Activated naive CD8-positive, alpha-beta T cell treated with anti-CD3 and anti-CD28 coated beads for 36 hours (primary cell): ENCODE measurements at regions not wholly inside any gene's neighbourhood (a gene's known extent, or its start where the extent isn't known, plus 50 kb on each side); places are given as distances from the start of the nearest gene placed in this dataset.

Experiments used
- DNase-seq: peaks from one replicate; pipeline ENCODE4 v3.0.0; 2021
- H3K27ac Mint-ChIP-seq: one replicate; pipeline ENCODE4 v1.8.0; 2022; ENCODE audit warnings: mild to moderate bottlenecking, moderate library complexity, mixed read lengths
- H3K27me3 Mint-ChIP-seq: one replicate; pipeline ENCODE4 v1.8.0; 2022; ENCODE audit warnings: mild to moderate bottlenecking, mixed read lengths
- H3K36me3 Mint-ChIP-seq: one replicate; pipeline ENCODE4 v1.8.0; 2021; ENCODE audit warnings: mild to moderate bottlenecking, mixed read lengths
- H3K4me1 Mint-ChIP-seq: one replicate; pipeline ENCODE4 v1.8.0; 2021; ENCODE audit warnings: mixed read lengths
- H3K4me3 Mint-ChIP-seq: one replicate; pipeline ENCODE4 v1.8.0; 2022; ENCODE audit warnings: mild to moderate bottlenecking, moderate library complexity, mixed read lengths
- H3K9me3 Mint-ChIP-seq: one replicate; pipeline ENCODE4 v1.8.0; 2022; ENCODE audit warnings: mixed read lengths

- Mint-ChIP-seq H3K36me3 (no peaks in the 10 kb centered on the region), H3K4me1 (peaks cover 1% of the 10 kb centered on the region), H3K9me3 (no peaks in the 10 kb centered on the region), H3K27me3 (no peaks in the 10 kb centered on the region), H3K4me3 (no peak overlapping the region), H3K27ac (no peak overlapping the region)
- DNase-seq, result no peak
Observed at GRCh38 chr2:238594796-238595749, 168.3 kb downstream of the ASB1 start.

- no peak for DNase-seq
- Mint-ChIP-seq H3K27me3 (no peaks in the 10 kb centered on the region), H3K9me3 (no peaks in the 10 kb centered on the region), H3K4me3 (no peak overlapping the region), H3K4me1 (peaks cover 1% of the 10 kb centered on the region), H3K36me3 (no peaks in the 10 kb centered on the region), H3K27ac (no peak overlapping the region)
Observed at GRCh38 chr2:238595750-238596570, 169.2 kb downstream of the ASB1 start.

- Mint-ChIP-seq H3K4me1 (peaks cover 1% of the 10 kb centered on the region), H3K27ac (no peak overlapping the region), H3K4me3 (no peak overlapping the region), H3K36me3 (no peaks in the 10 kb centered on the region), H3K9me3 (no peaks in the 10 kb centered on the region), H3K27me3 (no peaks in the 10 kb centered on the region)
- no peak for DNase-seq
Observed at GRCh38 chr2:238596571-238597551, 170.1 kb downstream of the ASB1 start.

- no peaks in the 10 kb centered on the region for H3K27me3 Mint-ChIP-seq
- H3K4me1 Mint-ChIP-seq, result peaks cover 1% of the 10 kb centered on the region
- no peaks in the 10 kb centered on the region for H3K36me3 Mint-ChIP-seq
- no peak for DNase-seq
- H3K4me3 Mint-ChIP-seq, result no peak overlapping the region
- H3K27ac Mint-ChIP-seq, result no peak overlapping the region
- H3K9me3 Mint-ChIP-seq, result no peaks in the 10 kb centered on the region
Observed at GRCh38 chr2:238597638-238598528, 171.2 kb downstream of the ASB1 start.

GRCh38 chr2:238598802-238599530 is 172.2 kb downstream of the ASB1 start:
- Mint-ChIP-seq H3K4me1 (peaks cover 1% of the 10 kb centered on the region), H3K27ac (no peak overlapping the region), H3K36me3 (peaks cover 4% of the 10 kb centered on the region), H3K9me3 (peaks cover 7% of the 10 kb centered on the region), H3K27me3 (peaks cover 4% of the 10 kb centered on the region), H3K4me3 (no peak overlapping the region)
- DNase-seq, result no peak

GRCh38 chr2:238599549-238600505 is 173.1 kb downstream of the ASB1 start:
- Mint-ChIP-seq H3K27me3 (peaks cover 4% of the 10 kb centered on the region), H3K9me3 (peaks cover 7% of the 10 kb centered on the region), H3K36me3 (peaks cover 4% of the 10 kb centered on the region), H3K4me1 (peaks cover 1% of the 10 kb centered on the region), H3K27ac (no peak overlapping the region), H3K4me3 (no peak overlapping the region)
- no peak for DNase-seq

- Mint-ChIP-seq H3K27me3 (peaks cover 4% of the 10 kb centered on the region), H3K9me3 (peaks cover 7% of the 10 kb centered on the region), H3K27ac (no peak overlapping the region), H3K36me3 (peaks cover 4% of the 10 kb centered on the region), H3K4me1 (peaks cover 1% of the 10 kb centered on the region), H3K4me3 (no peak overlapping the region)
- DNase-seq, result no peak
Observed at GRCh38 chr2:238600506-238601432, 174.0 kb downstream of the ASB1 start.

- peaks cover 7% of the 10 kb centered on the region for H3K9me3 Mint-ChIP-seq
Observed at GRCh38 chr2:238601433-238602222, 174.9 kb downstream of the ASB1 start.

GRCh38 chr2:238602223-238602960 is 175.7 kb downstream of the ASB1 start:
- peaks cover 4% of the 10 kb centered on the region for H3K27me3 Mint-ChIP-seq
- H3K27ac Mint-ChIP-seq, result no peak overlapping the region
- H3K36me3 Mint-ChIP-seq, result peaks cover 4% of the 10 kb centered on the region
- no peak for DNase-seq
- H3K4me3 Mint-ChIP-seq, result no peak overlapping the region
- peaks cover 12% of the 10 kb centered on the region for H3K9me3 Mint-ChIP-seq
- peaks cover 1% of the 10 kb centered on the region for H3K4me1 Mint-ChIP-seq

More at GRCh38 chr2:238601433-238602222, 174.9 kb downstream of the ASB1 start:
- no peak overlapping the region for H3K27ac Mint-ChIP-seq
- peaks cover 1% of the 10 kb centered on the region for H3K4me1 Mint-ChIP-seq
- H3K27me3 Mint-ChIP-seq, result peaks cover 4% of the 10 kb centered on the region
- H3K4me3 Mint-ChIP-seq, result no peak overlapping the region
- no peak for DNase-seq
- peaks cover 4% of the 10 kb centered on the region for H3K36me3 Mint-ChIP-seq

GRCh38 chr2:238603596-238603995 is 176.9 kb downstream of the ASB1 start:
- DNase-seq, result no peak
- no peak overlapping the region for H3K27ac Mint-ChIP-seq
- no peak overlapping the region for H3K4me3 Mint-ChIP-seq
- no peaks in the 10 kb centered on the region for H3K4me1 Mint-ChIP-seq
- peaks cover 5% of the 10 kb centered on the region for H3K36me3 Mint-ChIP-seq
- H3K27me3 Mint-ChIP-seq, result peaks cover 4% of the 10 kb centered on the region
- peaks cover 22% of the 10 kb centered on the region for H3K9me3 Mint-ChIP-seq
